ENCODE measurements at regions not wholly inside any gene's neighbourhood (a gene's known extent, or its start where the extent isn't known, plus 50 kb on each side); places are given as distances from the start of the nearest gene placed in this dataset.

DNA sequence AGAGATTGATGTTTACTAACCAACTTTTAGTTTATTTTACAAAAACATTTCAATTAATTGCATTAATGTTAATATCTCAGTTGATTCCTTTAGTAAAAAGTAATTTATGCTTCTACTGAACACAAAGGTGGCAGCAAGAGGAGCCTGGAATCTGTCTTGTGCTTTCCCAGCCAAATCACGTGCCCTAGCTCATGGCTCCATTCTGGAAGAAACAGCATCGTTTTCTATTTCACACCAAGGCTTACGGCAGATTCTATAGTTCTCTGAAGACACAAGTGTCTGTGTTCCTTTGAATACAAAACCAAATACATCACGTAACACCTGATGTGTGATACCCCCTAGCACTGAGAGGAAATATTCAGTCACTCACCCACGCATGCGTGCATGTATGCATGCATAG is 346.1 kb upstream of the MIR17HG start:
- no peak for TF ChIP-seq CTCF (IDR thresholded peaks at IDR 0.05)
- no peak overlapping the region for H3K4me3 ChIP-seq
- ATAC-seq (ENCODE audit: insufficient number of reproducible peaks, low FRiP score, low read depth) = no peak
- DNase-seq (ENCODE audit: low spot score) = no peak
- H3K36me3 ChIP-seq = no peaks in the 10 kb centered on the region
- no peak overlapping the region for H3K27ac ChIP-seq
- no peaks in the 10 kb centered on the region for H3K4me1 ChIP-seq (ENCODE audit: control insufficient read depth in 1 of 2, low read depth in 2 of 2)
- no peaks in the 10 kb centered on the region for H3K27me3 ChIP-seq (replicated peaks; ENCODE audit: insufficient read depth)
- no peaks in the 10 kb centered on the region for H3K9me3 ChIP-seq

DNA sequence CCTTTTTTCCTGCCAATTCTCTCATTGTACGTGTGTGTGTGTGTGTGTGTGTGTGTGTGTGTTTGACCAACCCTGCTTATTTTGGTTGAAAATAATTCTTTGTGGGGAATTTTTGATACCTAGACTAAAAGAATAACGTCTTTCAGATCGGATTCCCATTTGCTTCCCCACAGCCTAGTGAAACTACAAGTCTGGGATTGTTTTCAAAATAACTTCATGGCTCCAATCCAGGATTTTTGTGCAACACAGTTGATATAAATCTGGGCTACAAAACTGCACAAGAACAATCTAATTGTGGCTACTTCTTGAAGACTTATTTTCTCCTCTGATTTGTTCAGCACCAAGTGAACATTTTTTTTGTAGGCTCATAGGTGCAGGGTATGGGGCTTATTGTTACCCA is 332.8 kb upstream of the MIR17HG start:
- H3K4me1 ChIP-seq (ENCODE audit: control insufficient read depth in 1 of 2, low read depth in 2 of 2) = no peaks in the 10 kb centered on the region
- H3K4me3 ChIP-seq = no peak overlapping the region
- no peak for DNase-seq (ENCODE audit: low spot score)
- no peaks in the 10 kb centered on the region for H3K9me3 ChIP-seq
- no peak for ATAC-seq (ENCODE audit: insufficient number of reproducible peaks, low FRiP score, low read depth)
- TF ChIP-seq CTCF (IDR thresholded peaks at IDR 0.05) = no peak
- no peaks in the 10 kb centered on the region for H3K27me3 ChIP-seq (replicated peaks; ENCODE audit: insufficient read depth)
- H3K27ac ChIP-seq = no peak overlapping the region
- no peaks in the 10 kb centered on the region for H3K36me3 ChIP-seq

DNA sequence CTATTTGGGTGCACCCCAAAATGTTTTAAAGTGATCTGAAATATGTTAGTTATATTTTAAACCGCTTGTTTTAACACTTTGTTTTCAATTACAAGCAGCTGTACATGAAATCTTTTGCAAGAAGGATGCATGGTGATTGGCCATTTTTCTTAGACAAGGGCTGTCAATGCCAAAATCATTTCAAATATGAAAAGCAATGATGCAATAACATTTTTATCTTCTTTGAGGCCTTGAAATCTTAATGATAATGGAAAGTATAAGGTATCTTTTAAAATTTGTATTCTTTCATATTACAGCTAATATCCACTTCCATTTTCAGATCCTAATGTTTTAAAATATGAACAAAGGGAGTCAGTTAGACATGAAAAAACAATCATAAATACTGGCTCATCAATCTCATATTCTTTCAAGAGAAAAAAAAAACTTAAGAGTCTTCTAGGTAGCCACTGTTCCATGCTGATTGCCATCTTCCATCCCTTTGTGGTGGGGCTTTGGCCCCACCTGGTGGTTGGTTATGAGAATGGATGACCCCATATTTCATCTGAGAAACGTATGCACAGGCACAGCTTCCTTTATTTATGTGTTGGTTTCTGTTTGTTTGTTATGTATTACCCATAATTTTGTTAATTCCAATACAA is 330.3 kb upstream of the MIR17HG start:
- TF ChIP-seq CTCF (IDR thresholded peaks at IDR 0.05) = peak; percentile 42
- H3K27me3 ChIP-seq (replicated peaks; ENCODE audit: insufficient read depth) = no peaks in the 10 kb centered on the region
- H3K27ac ChIP-seq = no peak overlapping the region
- no peaks in the 10 kb centered on the region for H3K4me1 ChIP-seq (ENCODE audit: control insufficient read depth in 1 of 2, low read depth in 2 of 2)
- DNase-seq (ENCODE audit: low spot score) (no peak), ATAC-seq (ENCODE audit: insufficient number of reproducible peaks, low FRiP score, low read depth) (no peak)
- no peak overlapping the region for H3K4me3 ChIP-seq
- no peaks in the 10 kb centered on the region for H3K36me3 ChIP-seq
- H3K9me3 ChIP-seq = no peaks in the 10 kb centered on the region

DNA sequence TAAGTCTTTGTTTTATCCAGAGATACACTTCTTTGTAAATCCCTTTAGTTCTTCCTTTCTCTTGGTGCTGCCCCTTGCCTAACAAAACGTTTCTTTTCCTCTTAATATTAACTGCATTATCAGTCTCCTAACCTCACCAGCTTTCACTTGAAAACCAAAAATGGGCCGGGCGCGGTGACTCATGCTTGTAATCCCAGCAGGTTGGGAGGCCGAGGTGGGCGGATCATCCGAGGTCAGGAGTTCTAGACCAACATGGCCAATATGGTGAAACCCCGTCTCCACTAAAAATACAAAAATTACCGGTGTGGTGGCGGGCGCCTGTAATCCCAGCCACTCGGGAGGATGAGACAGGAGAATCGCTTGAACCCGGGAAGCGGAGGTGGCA is 329.8 kb upstream of the MIR17HG start:
- no peak overlapping the region for H3K27ac ChIP-seq
- no peak overlapping the region for H3K4me3 ChIP-seq
- no peaks in the 10 kb centered on the region for H3K36me3 ChIP-seq
- H3K27me3 ChIP-seq (replicated peaks; ENCODE audit: insufficient read depth) = no peaks in the 10 kb centered on the region
- ATAC-seq (ENCODE audit: insufficient number of reproducible peaks, low FRiP score, low read depth) (no peak), DNase-seq (ENCODE audit: low spot score) (no peak)
- no peaks in the 10 kb centered on the region for H3K9me3 ChIP-seq
- TF ChIP-seq CTCF (IDR thresholded peaks at IDR 0.05) = no peak
- H3K4me1 ChIP-seq (ENCODE audit: control insufficient read depth in 1 of 2, low read depth in 2 of 2) = no peaks in the 10 kb centered on the region

GRCh38 chr13:91020461-91021034 is 326.9 kb upstream of the MIR17HG start:
- Histone ChIP-seq H3K27me3 (replicated peaks; ENCODE audit: insufficient read depth) (no peaks in the 10 kb centered on the region), H3K27ac (no peak overlapping the region), H3K36me3 (no peaks in the 10 kb centered on the region), H3K4me3 (no peak overlapping the region), H3K9me3 (no peaks in the 10 kb centered on the region), H3K4me1 (ENCODE audit: control insufficient read depth in 1 of 2, low read depth in 2 of 2) (no peaks in the 10 kb centered on the region)
- no peak for TF ChIP-seq CTCF (IDR thresholded peaks at IDR 0.05)
- ATAC-seq (ENCODE audit: insufficient number of reproducible peaks, low FRiP score, low read depth) (no peak), DNase-seq (ENCODE audit: low spot score) (no peak)

Data from thoracic aorta (tissue), 2 donors.